GM12864 (cell line): ENCODE measurements at regions not wholly inside any gene's neighbourhood (a gene's known extent, or its start where the extent isn't known, plus 50 kb on each side); places are given as distances from the start of the nearest gene placed in this dataset.
"Not testable (repeated sequence)": the region's sequence is repeated elsewhere in the genome, so short reads cannot be mapped to it uniquely, and the experiment has no call there.

ENCODE experiments used
- DNase-seq: peaks from one replicate; pipeline ENCODE4 v3.0.0-alpha.2; 2011; ENCODE audit warnings: low read depth
- H3K4me3 ChIP-seq: 2 replicates; pipeline ENCODE4 v1.5.1; 2011; ENCODE audit warnings: mild to moderate bottlenecking, low read depth, low read length, control low read depth
- TF ChIP-seq, protein P1 (sequence below): IDR thresholded peaks from 2 replicates; pipeline ENCODE4 v1.5.1; 2011; ENCODE audit warnings: low read depth, mild to moderate bottlenecking, moderate library complexity, low read length, control low read depth, inconsistent platforms; ENCODE audit errors: missing control alignments

DNA sequence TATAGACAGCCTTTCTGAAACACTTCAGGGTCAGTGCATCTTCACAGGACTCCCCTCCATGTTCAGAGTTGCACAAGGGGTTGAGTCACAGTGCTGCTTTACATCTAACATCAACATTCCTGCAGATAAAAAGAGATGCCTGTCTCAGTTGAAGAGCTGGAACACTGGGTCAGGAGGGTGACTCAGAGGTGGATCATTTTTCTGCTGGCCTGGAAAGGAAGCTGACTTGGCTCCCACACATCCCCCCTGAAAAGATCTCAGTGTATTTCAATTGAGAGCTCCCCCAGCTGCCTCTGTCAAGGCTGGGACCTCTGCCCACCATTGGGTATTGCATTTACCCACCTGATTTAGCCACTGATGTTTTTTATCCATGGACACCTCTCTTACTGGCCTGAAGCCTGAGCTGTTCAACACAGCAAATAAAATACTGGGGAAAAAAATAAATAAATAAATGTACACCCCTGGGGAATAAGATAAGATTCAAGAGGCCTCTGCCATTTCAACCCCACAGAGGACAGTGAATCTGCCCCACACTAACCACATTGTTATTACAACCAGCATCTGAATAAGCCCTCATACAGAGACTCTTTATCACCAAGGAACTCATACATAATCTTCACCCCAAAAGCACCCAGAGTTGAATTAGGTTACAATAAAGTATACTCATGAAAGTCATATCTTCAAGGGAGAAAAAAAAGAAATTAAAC lies 716.4 kb downstream of the SEMA5A start:
- DNase-seq: no peak
- H3K4me3 ChIP-seq: no peak overlapping the region
- TF ChIP-seq, protein P1, sequence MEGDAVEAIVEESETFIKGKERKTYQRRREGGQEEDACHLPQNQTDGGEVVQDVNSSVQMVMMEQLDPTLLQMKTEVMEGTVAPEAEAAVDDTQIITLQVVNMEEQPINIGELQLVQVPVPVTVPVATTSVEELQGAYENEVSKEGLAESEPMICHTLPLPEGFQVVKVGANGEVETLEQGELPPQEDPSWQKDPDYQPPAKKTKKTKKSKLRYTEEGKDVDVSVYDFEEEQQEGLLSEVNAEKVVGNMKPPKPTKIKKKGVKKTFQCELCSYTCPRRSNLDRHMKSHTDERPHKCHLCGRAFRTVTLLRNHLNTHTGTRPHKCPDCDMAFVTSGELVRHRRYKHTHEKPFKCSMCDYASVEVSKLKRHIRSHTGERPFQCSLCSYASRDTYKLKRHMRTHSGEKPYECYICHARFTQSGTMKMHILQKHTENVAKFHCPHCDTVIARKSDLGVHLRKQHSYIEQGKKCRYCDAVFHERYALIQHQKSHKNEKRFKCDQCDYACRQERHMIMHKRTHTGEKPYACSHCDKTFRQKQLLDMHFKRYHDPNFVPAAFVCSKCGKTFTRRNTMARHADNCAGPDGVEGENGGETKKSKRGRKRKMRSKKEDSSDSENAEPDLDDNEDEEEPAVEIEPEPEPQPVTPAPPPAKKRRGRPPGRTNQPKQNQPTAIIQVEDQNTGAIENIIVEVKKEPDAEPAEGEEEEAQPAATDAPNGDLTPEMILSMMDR: no peak

DNA sequence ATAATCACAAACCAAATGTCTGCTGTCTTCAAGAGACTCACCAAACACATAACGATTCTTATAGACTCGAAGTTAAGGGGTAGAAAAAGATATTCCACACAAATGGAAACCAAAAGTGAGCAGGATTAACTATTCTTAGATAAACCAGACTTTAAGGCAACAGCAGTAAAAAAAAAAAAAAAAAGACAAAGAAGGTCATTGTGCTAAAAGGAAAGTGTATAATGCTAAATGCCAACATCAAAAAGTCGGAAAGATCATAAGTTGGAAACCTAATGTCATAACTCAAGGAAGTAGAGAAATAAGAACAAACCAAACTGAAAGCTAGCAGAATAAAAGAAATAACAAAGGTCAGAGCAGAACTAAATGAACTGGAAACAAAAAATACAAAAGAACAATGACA lies 714.6 kb downstream of the SEMA5A start:
- no peak for DNase-seq
- no peak overlapping the region for H3K4me3 ChIP-seq
- TF ChIP-seq, protein P1: no peak

DNA sequence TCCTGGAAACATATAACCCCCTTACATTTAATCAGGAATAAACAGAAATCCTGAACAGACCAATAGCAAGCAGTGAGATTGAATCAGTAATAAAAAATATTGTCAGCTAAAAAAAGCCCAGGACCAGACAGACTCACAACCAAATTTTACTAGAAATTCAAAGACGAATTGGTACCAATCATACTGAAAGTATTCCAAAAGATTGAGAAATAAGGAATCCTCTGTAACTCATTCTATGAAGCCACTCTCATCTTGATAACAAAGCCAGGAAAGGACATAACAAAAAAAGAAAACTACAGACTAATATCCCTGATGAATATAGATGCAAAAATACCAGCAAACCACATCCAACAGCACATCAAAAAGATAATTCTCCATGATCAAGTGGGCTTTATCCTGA lies 714.0 kb downstream of the SEMA5A start:
- DNase-seq: no peak
- TF ChIP-seq, protein P1: no peak
- no peak overlapping the region for H3K4me3 ChIP-seq

DNA sequence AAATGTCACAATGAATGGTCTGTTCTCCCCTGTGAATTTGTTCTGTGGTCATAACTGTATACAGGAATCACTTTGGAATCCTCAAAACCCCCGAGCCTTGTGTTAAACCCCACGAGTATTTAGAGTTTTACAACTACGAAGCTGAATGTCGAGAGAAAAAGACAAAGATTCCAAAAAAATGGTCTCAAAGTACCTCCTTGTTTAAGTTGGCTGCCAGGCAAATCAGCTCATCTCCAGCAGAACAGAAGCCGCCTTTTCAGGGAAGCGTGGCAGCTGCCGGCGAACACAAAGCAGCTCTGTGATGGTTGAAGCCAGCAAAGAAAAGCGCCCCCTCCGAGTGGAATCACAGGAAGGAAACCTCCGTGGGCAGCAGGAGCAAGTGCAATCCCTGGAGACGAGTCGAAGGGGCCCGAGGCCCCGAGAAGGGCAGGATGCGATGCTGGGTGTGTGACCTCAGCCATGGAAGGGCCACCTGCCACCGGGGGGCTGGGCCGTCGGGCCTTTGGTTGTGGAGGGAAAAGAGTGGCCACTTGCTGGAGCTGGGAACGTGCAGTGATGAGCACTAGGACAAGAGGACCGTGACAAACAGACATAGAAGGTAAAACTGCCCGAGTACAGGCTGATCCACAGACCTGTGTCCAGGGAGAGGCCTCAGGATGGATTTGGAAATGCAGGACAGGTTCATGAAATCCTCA lies 706.4 kb downstream of the SEMA5A start:
- no peak for DNase-seq
- no peak overlapping the region for H3K4me3 ChIP-seq
- TF ChIP-seq, protein P1: no peak

DNA sequence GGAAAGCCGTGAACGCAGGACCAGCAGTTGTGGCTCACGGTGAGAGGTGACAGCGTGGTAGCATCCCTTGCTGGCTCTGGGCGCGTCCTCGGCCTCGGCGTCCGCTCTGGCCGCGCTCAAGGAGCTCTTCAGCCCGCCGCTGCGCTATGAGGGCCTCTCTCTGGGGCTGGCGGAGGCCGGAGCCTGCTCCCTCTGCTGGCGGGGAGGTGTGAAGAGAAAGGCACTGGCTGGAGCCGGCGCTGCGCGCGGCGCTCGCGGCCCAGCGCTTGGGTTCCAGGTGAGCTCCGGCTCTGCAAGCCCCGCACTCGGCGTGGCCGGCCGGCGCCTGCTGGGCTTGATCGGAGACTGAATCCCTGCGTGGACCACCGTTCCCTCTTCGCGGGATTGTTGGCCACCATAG lies 705.6 kb downstream of the SEMA5A start:
- DNase-seq: no peak
- H3K4me3 ChIP-seq: no peak overlapping the region
- TF ChIP-seq, protein P1: no peak

DNA sequence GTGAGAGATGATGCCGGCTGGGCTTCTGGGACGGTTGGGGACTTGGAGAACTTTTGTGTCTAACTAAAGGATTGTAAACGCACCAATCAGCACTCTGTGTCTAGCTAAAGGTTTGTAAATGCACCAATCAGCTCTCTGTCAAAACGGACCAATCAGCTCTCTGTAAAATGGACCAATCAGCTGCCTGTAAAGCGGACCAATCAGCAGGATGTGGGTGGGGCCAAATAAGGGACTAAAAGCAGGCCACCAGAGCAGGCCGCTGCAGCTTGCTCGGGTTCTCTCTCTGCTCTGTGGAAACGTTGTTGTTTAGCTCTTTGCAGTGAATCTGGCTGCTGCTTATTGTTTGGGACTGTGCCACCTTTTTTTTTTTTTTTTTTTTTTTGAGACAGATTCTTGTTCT lies 705.1 kb downstream of the SEMA5A start:
- DNase-seq, H3K4me3 ChIP-seq: not testable (repeated sequence)

DNA sequence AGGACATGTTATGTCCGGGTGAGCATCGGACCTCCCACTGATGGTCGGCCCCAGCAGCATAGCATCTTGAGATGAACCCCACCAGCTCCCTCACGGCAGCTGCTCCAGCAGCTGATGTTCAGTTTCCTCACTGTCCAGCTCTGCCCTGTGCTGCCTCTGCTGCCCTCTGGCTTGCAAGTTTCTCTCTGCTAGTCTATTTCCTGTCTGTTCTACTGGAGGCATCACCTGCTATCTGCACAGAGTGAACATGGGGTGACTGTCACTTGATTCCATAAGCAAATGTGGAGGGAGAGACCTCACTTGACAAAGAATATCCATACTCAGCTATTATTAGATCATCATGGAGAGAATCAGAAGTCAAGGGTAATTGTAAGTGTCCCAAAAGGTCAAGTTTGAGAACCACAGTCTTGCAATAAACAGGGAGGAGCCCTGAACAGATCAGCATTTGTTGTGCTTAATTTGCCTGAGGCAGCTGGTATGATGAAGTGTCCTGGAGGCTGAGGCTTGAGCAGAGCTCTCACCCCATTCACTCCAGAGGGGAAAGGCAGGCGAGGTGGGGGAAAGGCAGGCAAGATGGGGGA lies 702.8 kb downstream of the SEMA5A start:
- no peak overlapping the region for H3K4me3 ChIP-seq
- TF ChIP-seq, protein P1: no peak
- DNase-seq: no peak
